COR-L47 (cell line): ENCODE measurements at regions not wholly inside any gene's neighbourhood (a gene's known extent, or its start where the extent isn't known, plus 50 kb on each side); places are given as distances from the start of the nearest gene placed in this dataset.

Experiments
- DNase-seq: peaks from one replicate; lab custom pipeline; 2025; lab: John Stamatoyannopoulos, UW

GRCh38 chr16:11440657-11441012 is 95.4 kb downstream of the RMI2 start:
- no peak for DNase-seq

- no peak for DNase-seq
Observed at GRCh38 chr16:11445486-11445885, 100.2 kb downstream of the RMI2 start.

- DNase-seq, result peak; percentile 63
Observed at GRCh38 chr16:11446566-11447119, 101.4 kb downstream of the RMI2 start.

GRCh38 chr16:11447272-11447671 is 102.0 kb downstream of the RMI2 start:
- DNase-seq, result no peak

GRCh38 chr16:11447836-11448235 is 102.6 kb downstream of the RMI2 start:
- DNase-seq, result no peak

- no peak for DNase-seq
Observed at GRCh38 chr16:11448796-11449416, 103.6 kb downstream of the RMI2 start.

- no peak for DNase-seq
Observed at GRCh38 chr16:11449716-11450115, 104.5 kb downstream of the RMI2 start.

- DNase-seq, result no peak
Observed at GRCh38 chr16:11450136-11450535, 104.9 kb downstream of the RMI2 start.

- no peak for DNase-seq
Observed at GRCh38 chr16:11452298-11452697, 107.0 kb downstream of the RMI2 start.

- DNase-seq, result no peak
Observed at GRCh38 chr16:11452746-11453389, 107.6 kb downstream of the RMI2 start.

GRCh38 chr16:11456741-11457140 is 111.5 kb downstream of the RMI2 start:
- DNase-seq, result no peak

GRCh38 chr16:11459722-11460121 is 114.5 kb downstream of the RMI2 start:
- no peak for DNase-seq

GRCh38 chr16:11460820-11461594 is 115.7 kb downstream of the RMI2 start:
- no peak for DNase-seq

- DNase-seq, result no peak
Observed at GRCh38 chr16:11461595-11461990, 116.3 kb downstream of the RMI2 start.

GRCh38 chr16:11462036-11462435 is 116.8 kb downstream of the RMI2 start:
- no peak for DNase-seq

GRCh38 chr16:11462861-11463260 is 117.6 kb downstream of the RMI2 start:
- no peak for DNase-seq

- DNase-seq, result no peak
Observed at GRCh38 chr16:11464241-11464640, 119.0 kb downstream of the RMI2 start.

GRCh38 chr16:11465675-11466074 is 120.4 kb downstream of the RMI2 start:
- no peak for DNase-seq

- no peak for DNase-seq
Observed at GRCh38 chr16:11470676-11471415, 115.9 kb downstream of the LITAF start.

GRCh38 chr16:11471548-11471947 is 115.2 kb downstream of the LITAF start:
- DNase-seq, result no peak

GRCh38 chr16:11472410-11472809 is 114.3 kb downstream of the LITAF start:
- no peak for DNase-seq

GRCh38 chr16:11472851-11473250 is 113.9 kb downstream of the LITAF start:
- DNase-seq, result no peak
